ENCODE measurements at regions not wholly inside any gene's neighbourhood (a gene's known extent, or its start where the extent isn't known, plus 50 kb on each side); places are given as distances from the start of the nearest gene placed in this dataset.

DNA sequence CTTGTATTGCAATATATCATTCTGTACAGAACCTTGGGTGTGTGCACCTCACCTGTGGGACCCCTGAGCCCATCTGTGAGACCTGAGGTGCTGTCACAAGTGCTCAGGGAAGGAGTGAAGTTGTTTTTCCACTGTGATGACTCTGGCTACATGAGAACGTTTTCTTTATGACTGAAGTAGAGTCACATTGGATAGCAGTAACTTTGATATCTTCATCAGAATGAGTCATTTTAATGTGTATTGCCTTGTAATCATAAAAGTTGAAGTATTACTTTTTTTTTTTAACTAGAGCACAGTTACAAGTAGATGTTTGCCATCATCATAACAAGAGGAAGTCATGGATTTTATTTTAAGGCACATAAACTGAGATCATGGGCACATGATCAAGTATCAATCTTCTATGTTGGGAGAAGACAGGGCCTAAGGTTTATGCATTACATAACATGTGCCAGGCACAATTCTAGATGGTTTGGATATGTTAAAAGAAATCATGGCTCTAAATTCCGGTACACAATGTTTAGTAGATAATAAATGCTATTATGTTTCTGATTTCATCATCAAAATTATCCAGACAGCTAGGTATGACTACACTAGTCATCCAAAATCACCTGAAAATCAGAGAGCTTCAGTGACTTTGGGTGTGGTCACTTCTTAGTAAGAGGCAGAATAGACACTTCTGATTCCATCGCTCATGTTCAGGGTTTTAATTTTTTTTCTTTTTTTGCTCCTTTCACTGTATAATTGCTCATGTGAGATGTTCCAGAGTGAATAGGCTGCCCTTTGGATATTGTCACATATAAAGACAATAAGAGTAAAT is 82.7 kb upstream of the KLF6 start:
- H3K4me3 ChIP-seq (ENCODE audit: low read depth, low read length): no peak overlapping the region
- DNase-seq (ENCODE audit: low read depth): no peak
- TF ChIP-seq, protein P1, sequence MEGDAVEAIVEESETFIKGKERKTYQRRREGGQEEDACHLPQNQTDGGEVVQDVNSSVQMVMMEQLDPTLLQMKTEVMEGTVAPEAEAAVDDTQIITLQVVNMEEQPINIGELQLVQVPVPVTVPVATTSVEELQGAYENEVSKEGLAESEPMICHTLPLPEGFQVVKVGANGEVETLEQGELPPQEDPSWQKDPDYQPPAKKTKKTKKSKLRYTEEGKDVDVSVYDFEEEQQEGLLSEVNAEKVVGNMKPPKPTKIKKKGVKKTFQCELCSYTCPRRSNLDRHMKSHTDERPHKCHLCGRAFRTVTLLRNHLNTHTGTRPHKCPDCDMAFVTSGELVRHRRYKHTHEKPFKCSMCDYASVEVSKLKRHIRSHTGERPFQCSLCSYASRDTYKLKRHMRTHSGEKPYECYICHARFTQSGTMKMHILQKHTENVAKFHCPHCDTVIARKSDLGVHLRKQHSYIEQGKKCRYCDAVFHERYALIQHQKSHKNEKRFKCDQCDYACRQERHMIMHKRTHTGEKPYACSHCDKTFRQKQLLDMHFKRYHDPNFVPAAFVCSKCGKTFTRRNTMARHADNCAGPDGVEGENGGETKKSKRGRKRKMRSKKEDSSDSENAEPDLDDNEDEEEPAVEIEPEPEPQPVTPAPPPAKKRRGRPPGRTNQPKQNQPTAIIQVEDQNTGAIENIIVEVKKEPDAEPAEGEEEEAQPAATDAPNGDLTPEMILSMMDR (conservative IDR thresholded peaks at IDR 0.05; ENCODE audit: low read depth, low read length): no peak

DNA sequence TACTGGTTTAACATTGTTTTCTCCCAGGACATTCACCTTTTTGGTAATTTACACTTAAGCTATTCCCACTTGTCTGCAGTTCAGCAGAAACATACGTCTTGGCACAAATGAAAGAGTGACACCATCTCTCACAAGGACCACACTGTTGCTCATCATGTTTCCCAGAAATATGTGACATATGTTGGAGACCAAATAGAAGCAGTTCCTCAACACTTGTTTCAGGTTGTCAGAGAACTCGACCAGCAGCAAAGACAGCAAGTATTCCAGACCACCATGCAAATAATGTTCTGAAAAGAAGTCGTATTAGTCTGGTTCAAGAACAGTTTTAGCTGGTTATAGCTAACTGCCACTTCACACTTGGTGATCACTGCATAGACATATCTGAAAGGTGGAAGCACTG is 81.3 kb upstream of the KLF6 start:
- no peak for DNase-seq (ENCODE audit: low read depth)
- TF ChIP-seq, protein P1 (conservative IDR thresholded peaks at IDR 0.05; ENCODE audit: low read depth, low read length): no peak

DNA sequence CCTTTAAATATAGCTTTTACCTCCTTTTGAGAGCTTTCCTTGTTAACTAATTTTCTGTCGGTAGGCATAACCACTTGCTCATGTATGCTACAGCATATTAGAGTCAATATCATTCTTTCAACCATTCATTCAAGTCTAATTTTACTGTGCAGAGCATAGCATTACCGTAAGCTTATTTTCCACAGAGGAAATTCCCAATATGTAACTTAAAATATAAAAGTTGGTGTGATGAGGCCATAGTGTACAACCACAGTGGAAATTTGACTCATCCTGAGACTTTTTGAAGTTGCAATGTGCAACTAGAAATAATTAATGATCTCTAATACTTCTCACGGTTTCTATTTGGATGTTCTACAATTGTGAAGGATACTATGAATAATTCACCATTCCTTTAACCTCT is 80.6 kb upstream of the KLF6 start:
- H3K4me3 ChIP-seq (ENCODE audit: low read depth, low read length): no peak overlapping the region
- no peak for DNase-seq (ENCODE audit: low read depth)
- TF ChIP-seq, protein P1 (conservative IDR thresholded peaks at IDR 0.05; ENCODE audit: low read depth, low read length): no peak

More for the DNA sequence above, 81.3 kb upstream of the KLF6 start:
- no peak overlapping the region for H3K4me3 ChIP-seq (ENCODE audit: low read depth, low read length)

DNA sequence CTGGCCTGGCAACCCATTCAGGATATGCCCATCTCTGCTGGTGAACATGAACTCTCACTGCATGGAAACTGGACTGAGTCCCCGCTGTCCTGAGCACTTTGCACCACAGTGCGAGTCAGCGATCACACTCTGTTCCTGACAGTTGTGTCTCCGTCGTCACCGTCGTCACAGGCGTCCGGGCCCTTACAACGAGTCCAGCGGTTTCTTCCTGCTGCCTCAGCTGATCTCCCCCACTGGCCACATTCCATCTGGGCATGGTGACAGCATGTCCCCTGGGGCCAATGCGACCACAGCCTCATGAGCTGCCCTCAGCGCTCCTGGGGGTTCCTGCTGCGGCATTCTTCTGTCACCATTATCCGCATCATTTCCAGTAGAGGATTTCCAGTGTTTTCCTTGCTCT is 76.8 kb upstream of the KLF6 start:
- DNase-seq (ENCODE audit: low read depth): peak; percentile 7
- TF ChIP-seq, protein P1 (conservative IDR thresholded peaks at IDR 0.05; ENCODE audit: low read depth, low read length): no peak

DNA sequence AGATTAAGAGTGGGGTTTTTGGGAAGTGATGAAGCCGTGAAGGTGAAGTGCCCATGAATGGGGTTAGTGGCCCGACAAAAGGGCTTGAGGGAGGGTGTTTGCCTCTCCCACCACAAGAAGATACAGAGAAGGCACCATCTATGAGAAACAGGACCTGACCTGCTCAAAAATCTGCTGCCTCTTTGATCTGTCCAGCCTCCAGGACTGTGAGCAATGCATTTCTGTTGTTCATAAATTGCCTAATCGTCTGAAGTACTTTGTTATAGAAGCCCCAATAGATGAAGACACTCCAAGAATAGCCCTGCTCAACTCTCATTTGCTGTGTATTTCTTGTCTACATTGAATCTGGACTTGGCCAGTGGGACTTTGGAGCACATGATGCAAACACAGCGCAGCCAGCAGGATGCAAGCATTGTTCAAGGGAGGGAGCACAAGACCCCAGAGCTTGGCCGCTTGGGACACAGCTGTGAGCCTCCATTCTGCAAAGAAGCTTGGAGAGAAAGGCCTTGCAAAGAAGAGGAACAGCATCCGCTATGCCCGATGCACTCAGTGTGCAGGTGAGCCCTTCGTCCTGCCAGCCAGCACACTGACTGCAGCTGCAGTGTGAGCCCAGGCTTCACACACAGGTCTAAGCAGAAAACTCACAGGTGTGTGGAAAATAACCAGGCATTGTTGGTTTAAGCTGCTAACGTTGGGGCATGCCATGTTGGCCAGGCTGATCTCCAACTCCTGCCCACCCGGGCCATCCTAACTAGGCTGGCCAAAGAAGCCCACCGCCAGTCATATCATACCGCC is 73.2 kb upstream of the KLF6 start:
- TF ChIP-seq, protein P1 (conservative IDR thresholded peaks at IDR 0.05; ENCODE audit: low read depth, low read length): no peak
- H3K4me3 ChIP-seq (ENCODE audit: low read depth, low read length): no peak overlapping the region
- DNase-seq (ENCODE audit: low read depth): no peak

More for the DNA sequence above, 76.8 kb upstream of the KLF6 start:
- no peak overlapping the region for H3K4me3 ChIP-seq (ENCODE audit: low read depth, low read length)

DNA sequence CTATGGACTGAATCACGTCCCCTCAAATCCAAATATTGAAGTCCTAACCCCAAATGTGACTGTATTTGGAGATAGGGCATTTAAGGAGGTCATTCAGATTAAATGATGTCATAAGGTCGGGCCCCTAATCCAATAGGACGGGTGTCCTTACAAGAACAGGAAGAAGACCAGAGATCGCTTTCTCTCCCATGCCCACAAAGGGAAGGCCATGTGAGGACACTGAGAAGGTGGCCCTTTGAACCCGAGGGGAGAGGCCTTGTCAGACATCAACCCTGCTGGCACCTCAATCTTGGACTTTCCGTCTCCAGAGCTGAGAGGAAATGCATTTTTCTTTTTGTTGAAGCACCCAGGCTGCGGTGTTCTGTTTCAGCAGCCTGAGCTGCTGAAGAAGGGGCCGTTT is 72.3 kb upstream of the KLF6 start:
- H3K4me3 ChIP-seq (ENCODE audit: low read depth, low read length): no peak overlapping the region
- TF ChIP-seq, protein P1 (conservative IDR thresholded peaks at IDR 0.05; ENCODE audit: low read depth, low read length): no peak
- DNase-seq (ENCODE audit: low read depth): no peak
